Stomach (tissue), 4 donors: ENCODE measurements at regions not wholly inside any gene's neighbourhood (a gene's known extent, or its start where the extent isn't known, plus 50 kb on each side); places are given as distances from the start of the nearest gene placed in this dataset.

Source experiments
- POLR2A ChIP-seq, 4 donors: fragments of 450-650 bp; IDR thresholded peaks; one replicate each; pipeline ENCODE4 v1.6.1; 2016; ENCODE audit warnings: antibody characterized with exemption in 4 of 4, control low read depth in 2 of 4, mild to moderate bottlenecking in 1 of 4, moderate library complexity in 1 of 4
- TF ChIP-seq, protein P1 (sequence below), 7 experiments: fragments of 450-650 bp in 4 of 7; fragments of 200-600 bp in 3 of 7; sonication (generic) in 3 of 7; IDR thresholded peaks; one replicate each; pipeline ENCODE4 v1.5.1; 2016 to 2019; ENCODE audit warnings: antibody characterized with exemption in 7 of 7, control low read depth in 2 of 7, mild to moderate bottlenecking in 1 of 7

DNA sequence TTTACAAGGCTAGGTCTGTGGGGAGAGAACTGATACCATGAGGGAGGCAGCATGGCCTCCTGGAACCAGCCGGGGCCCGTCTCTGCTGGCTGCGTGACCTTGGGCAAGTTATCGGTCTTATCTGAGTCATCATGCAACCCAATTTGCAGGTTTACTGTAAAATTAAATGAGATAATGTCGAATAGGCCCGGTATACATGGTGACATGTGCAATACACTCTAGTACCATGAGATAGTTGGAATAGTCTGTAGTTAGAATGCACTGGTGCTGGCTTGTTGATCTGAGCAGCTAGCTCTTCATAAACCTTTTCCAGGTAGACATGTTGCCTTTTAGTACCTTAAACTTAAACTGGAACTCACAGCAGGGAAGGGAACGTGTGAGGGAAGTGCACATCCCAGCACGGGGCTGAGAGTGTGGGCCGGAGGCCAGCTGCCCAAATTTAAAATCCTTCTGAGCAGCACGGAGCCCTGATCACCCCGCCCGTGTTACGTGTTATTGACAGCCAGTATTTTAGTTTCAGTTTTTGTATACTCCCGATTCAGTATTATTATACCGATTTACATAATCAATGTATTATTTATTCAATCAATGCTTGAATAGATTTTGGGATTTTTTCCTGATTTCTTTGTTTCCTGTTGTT, 72.4 kb upstream of the HS6ST1 start:
- TF ChIP-seq, protein P1, sequence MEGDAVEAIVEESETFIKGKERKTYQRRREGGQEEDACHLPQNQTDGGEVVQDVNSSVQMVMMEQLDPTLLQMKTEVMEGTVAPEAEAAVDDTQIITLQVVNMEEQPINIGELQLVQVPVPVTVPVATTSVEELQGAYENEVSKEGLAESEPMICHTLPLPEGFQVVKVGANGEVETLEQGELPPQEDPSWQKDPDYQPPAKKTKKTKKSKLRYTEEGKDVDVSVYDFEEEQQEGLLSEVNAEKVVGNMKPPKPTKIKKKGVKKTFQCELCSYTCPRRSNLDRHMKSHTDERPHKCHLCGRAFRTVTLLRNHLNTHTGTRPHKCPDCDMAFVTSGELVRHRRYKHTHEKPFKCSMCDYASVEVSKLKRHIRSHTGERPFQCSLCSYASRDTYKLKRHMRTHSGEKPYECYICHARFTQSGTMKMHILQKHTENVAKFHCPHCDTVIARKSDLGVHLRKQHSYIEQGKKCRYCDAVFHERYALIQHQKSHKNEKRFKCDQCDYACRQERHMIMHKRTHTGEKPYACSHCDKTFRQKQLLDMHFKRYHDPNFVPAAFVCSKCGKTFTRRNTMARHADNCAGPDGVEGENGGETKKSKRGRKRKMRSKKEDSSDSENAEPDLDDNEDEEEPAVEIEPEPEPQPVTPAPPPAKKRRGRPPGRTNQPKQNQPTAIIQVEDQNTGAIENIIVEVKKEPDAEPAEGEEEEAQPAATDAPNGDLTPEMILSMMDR (IDR thresholded peaks at IDR 0.05): no peak
- TF ChIP-seq POLR2A (IDR thresholded peaks at IDR 0.05): no peak
